ENCODE measurements at regions not wholly inside any gene's neighbourhood (a gene's known extent, or its start where the extent isn't known, plus 50 kb on each side); places are given as distances from the start of the nearest gene placed in this dataset.

DNA sequence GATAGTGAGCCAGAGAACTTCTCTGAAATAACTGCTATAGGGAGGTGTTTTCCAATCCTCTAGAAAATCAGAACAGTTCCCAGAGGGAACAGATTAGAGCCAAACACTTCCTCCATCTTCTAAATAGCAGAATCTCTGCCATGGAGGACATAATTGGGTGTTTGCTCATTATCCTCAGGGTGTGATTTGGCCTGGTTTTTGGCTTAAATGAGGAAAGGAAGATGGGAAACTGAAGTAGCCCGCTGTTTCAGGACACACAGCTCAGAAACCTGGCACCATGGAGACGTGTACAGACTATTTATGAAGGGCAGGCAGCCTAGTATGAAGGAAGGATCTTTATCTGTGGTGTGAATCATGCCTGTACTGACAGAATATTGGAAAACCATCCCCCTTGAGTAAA is 231.7 kb upstream of the PRKD1 start:
- Histone ChIP-seq H4K8ac (replicated peaks; ENCODE audit: insufficient read length, low read depth, low read length) (no peak overlapping the region), H2BK5ac (ENCODE audit: insufficient read length, low read length) (no peak overlapping the region), H3K9ac (ENCODE audit: extremely low read depth, insufficient read length, low read length) (no peak overlapping the region), H2BK12ac (ENCODE audit: insufficient read length, low read depth, low read length) (no peak overlapping the region), H2AFZ (ENCODE audit: low read length) (no peak overlapping the region), H3K79me1 (ENCODE audit: insufficient read depth, low read depth, low read length, poor library complexity, severe bottlenecking) (no peaks in the 10 kb centered on the region), H3K79me2 (ENCODE audit: insufficient read depth, low read length) (no peaks in the 10 kb centered on the region), H3K14ac (ENCODE audit: insufficient read depth, low read length) (no peak overlapping the region), H3K4ac (ENCODE audit: low read depth, low read length) (no peak overlapping the region), H3K27ac (ENCODE audit: insufficient read length, low read depth, low read length) (no peak overlapping the region), H4K5ac (ENCODE audit: insufficient read length, low read depth, low read length) (no peak overlapping the region), H2BK120ac (ENCODE audit: low read depth, low read length, poor library complexity, severe bottlenecking) (no peak overlapping the region), H3K9me3 (ENCODE audit: control insufficient read depth, low read depth, low read length) (no peaks in the 10 kb centered on the region), H3K4me2 (ENCODE audit: insufficient read depth, insufficient read length, low read length) (no peak overlapping the region), H4K20me1 (ENCODE audit: control insufficient read depth, insufficient read depth, insufficient read length) (no peaks in the 10 kb centered on the region), H2AK5ac (ENCODE audit: insufficient read length, low read length) (no peak overlapping the region), H2BK20ac (ENCODE audit: low read depth, low read length, poor library complexity, severe bottlenecking) (no peak overlapping the region), H2BK15ac (ENCODE audit: low read depth, low read length) (no peak overlapping the region), H3K27me3 (ENCODE audit: insufficient read depth, low read length) (no peaks in the 10 kb centered on the region; the same call in 1 of the 2 replicates), H3K23ac (ENCODE audit: insufficient read length, low read depth, low read length) (no peak overlapping the region), H3K4me1 (ENCODE audit: insufficient read depth, low read length) (no peaks in the 10 kb centered on the region), H4K91ac (ENCODE audit: insufficient read length, low read depth, low read length) (no peak overlapping the region), H3K23me2 (ENCODE audit: insufficient read length, low read depth, low read length, poor library complexity, severe bottlenecking) (no peaks in the 10 kb centered on the region), H3T11ph (ENCODE audit: low read length) (no peak overlapping the region), H3K18ac (ENCODE audit: insufficient read length, low read depth, low read length) (no peak overlapping the region), H3K56ac (ENCODE audit: insufficient read length, low read depth, low read length) (no peak overlapping the region)
- H3K4me1 Mint-ChIP-seq: peaks cover 8 to 9% of the 10 kb centered on the region in 2 experiments
- DNase-seq: no peak
- no peak overlapping the region for H3K27ac Mint-ChIP-seq
- TF ChIP-seq, protein P1, sequence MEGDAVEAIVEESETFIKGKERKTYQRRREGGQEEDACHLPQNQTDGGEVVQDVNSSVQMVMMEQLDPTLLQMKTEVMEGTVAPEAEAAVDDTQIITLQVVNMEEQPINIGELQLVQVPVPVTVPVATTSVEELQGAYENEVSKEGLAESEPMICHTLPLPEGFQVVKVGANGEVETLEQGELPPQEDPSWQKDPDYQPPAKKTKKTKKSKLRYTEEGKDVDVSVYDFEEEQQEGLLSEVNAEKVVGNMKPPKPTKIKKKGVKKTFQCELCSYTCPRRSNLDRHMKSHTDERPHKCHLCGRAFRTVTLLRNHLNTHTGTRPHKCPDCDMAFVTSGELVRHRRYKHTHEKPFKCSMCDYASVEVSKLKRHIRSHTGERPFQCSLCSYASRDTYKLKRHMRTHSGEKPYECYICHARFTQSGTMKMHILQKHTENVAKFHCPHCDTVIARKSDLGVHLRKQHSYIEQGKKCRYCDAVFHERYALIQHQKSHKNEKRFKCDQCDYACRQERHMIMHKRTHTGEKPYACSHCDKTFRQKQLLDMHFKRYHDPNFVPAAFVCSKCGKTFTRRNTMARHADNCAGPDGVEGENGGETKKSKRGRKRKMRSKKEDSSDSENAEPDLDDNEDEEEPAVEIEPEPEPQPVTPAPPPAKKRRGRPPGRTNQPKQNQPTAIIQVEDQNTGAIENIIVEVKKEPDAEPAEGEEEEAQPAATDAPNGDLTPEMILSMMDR (conservative IDR thresholded peaks at IDR 0.05): no peak
- H3K4me3 Mint-ChIP-seq: no peak overlapping the region
- no CpG with 5 or more reads among the region's 2 CpGs for whole genome bisulfite sequencing (ENCODE audit: extremely low coverage, insufficient read length, low lambda C conversion rate)
- H3K36me3 Mint-ChIP-seq (ENCODE audit: insufficient read depth in 1 of 3, low read depth in 3 of 3): no peaks in the 10 kb centered on the region
- H3K9me3 Mint-ChIP-seq: no peaks in the 10 kb centered on the region
- peaks cover 14% of the 10 kb centered on the region for H3K27me3 Mint-ChIP-seq (ENCODE audit: low read depth)

All from H9 (cell line).